CD4-positive, alpha-beta T cell (primary cell): ENCODE measurements at regions not wholly inside any gene's neighbourhood (a gene's known extent, or its start where the extent isn't known, plus 50 kb on each side); places are given as distances from the start of the nearest gene placed in this dataset.

Source experiments
- ATAC-seq: fragments of 200-7000 bp; cut with Tn5 transposase; one replicate; pipeline ENCODE4 v1.10.0; 2022; ENCODE audit warnings: mild to moderate bottlenecking; ENCODE audit not compliant: poor library complexity
- CTCF ChIA-PET: fragments of 350-600 bp; sonication (Branson Sonifier 250); formaldehyde crosslinking; loops from one replicate; lab custom pipeline; 2021; ENCODE audit warnings: antibody characterized with exemption, inconsistent platforms; lab: Charles Lee
- POLR2A ChIA-PET: fragments of 350-600 bp; sonication (Branson Sonifier 250); formaldehyde crosslinking; loops from one replicate; lab custom pipeline; 2021; ENCODE audit warnings: antibody characterized with exemption, inconsistent platforms; lab: Charles Lee
- DNase-seq, 14 experiments: peaks; one replicate each; pipeline ENCODE4 v3.0.0-alpha.2; 2013 to 2020; ENCODE audit warnings: mixed read lengths in 2 of 14
- H3K27ac ChIP-seq, 2 donors: one replicate each; pipeline versions ENCODE4 v1.5.1 to v1.7.0; 2013; ENCODE audit warnings: low read length in 2 of 2, low read depth in 1 of 2, mild to moderate bottlenecking in 1 of 2
- H3K27me3 ChIP-seq, 2 experiments: 1 replicate in 1 of 2; 2 replicates in 1 of 2; pipeline versions ENCODE4 v1.6.1 to v1.7.0; 2013; ENCODE audit warnings: low read length in 2 of 2, control low read depth in 1 of 2, mild to moderate bottlenecking in 1 of 2, moderate library complexity in 1 of 2; ENCODE audit not compliant: insufficient read depth in 2 of 2, control insufficient read depth in 1 of 2
- H3K36me3 ChIP-seq: one replicate; pipeline ENCODE4 v1.6.1; 2013; ENCODE audit warnings: low read length, control low read depth; ENCODE audit not compliant: insufficient read depth
- H3K4me1 ChIP-seq: one replicate; pipeline ENCODE4 v1.6.1; 2013; ENCODE audit warnings: low read length, control low read depth; ENCODE audit not compliant: insufficient read depth
- H3K4me3 ChIP-seq: one replicate; pipeline ENCODE4 v1.5.1; 2013; ENCODE audit warnings: mild to moderate bottlenecking, low read length, moderate library complexity
- H3K9me3 ChIP-seq, 2 experiments: 1 replicate in 1 of 2; 2 replicates in 1 of 2; pipeline versions ENCODE4 v1.6.1 to v1.7.0; 2013; ENCODE audit warnings: low read length in 2 of 2, mild to moderate bottlenecking in 2 of 2, control low read depth in 1 of 2, moderate library complexity in 1 of 2; ENCODE audit not compliant: control insufficient read depth in 1 of 2, insufficient read depth in 1 of 2
- H3K27ac Mint-ChIP-seq: one replicate; pipeline ENCODE4 v1.8.0; 2020; ENCODE audit warnings: mixed read lengths
- H3K27me3 Mint-ChIP-seq: one replicate; pipeline ENCODE4 v1.8.0; 2021; ENCODE audit warnings: mixed read lengths
- H3K36me3 Mint-ChIP-seq: one replicate; pipeline ENCODE4 v1.8.0; 2021; ENCODE audit warnings: low read depth, mixed read lengths
- H3K4me1 Mint-ChIP-seq: one replicate; pipeline ENCODE4 v1.8.0; 2021; ENCODE audit warnings: low read depth, mixed read lengths
- H3K4me3 Mint-ChIP-seq: one replicate; pipeline ENCODE4 v1.8.0; 2020; ENCODE audit warnings: mild to moderate bottlenecking, mixed read lengths
- H3K9me3 Mint-ChIP-seq: one replicate; pipeline ENCODE4 v1.8.0; 2020; ENCODE audit warnings: mixed read lengths
- CTCF ChIP-seq: fragments of 200-600 bp; IDR thresholded peaks from one replicate; pipeline ENCODE4 v1.8.0; 2022; ENCODE audit warnings: antibody characterized with exemption, mild to moderate bottlenecking
- intact Hi-C, 2 experiments: fragments of 100-400 bp; cut with DNase I in 1 of 2; cut with micrococcal nuclease in 1 of 2; formaldehyde crosslinking; loops; one replicate each; pipeline versions ENCODE4 v1.15.1 to v1.9.0; 2023 to 2025; cut with DNase I, micrococcal nuclease

DNA sequence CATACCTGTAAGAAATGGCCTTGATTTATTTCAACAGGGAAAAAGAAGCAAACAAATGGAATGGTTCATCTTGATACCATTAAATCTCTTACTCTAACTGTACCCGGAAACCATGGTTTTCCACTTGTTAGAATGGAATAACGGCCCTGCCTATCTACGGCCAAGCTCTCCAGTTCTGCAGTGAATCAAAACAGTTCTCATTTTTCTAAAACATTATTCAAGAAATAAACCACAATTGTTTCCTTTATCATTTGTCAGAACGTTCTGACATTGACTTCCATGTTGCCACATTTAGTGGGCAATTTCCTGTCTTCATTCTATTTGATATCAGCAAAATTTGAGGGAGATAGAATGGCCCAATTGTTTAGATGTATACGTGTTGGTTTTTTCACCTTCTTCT, 118.8 kb upstream of the CDH19 start:
- H3K27ac ChIP-seq, result no peak overlapping the region
- Mint-ChIP-seq H3K27ac (no peak overlapping the region), H3K4me1 (no peaks in the 10 kb centered on the region), H3K36me3 (no peaks in the 10 kb centered on the region), H3K4me3 (no peak overlapping the region), H3K27me3 (no peaks in the 10 kb centered on the region), H3K9me3 (no peaks in the 10 kb centered on the region)
- ChIA-PET CTCF (no interaction called here), POLR2A (no interaction called here)
- H3K4me1 ChIP-seq, result no peaks in the 10 kb centered on the region
- no peak for TF ChIP-seq CTCF
- intact Hi-C loops, result no loop called here
- DNase-seq, result no peak
- H3K4me3 ChIP-seq, result no peak overlapping the region
- ATAC-seq, result no peak
- peaks cover 0 to 3% of the 10 kb centered on the region in 2 experiments for H3K9me3 ChIP-seq
- no peaks in the 10 kb centered on the region for H3K27me3 ChIP-seq
- H3K36me3 ChIP-seq, result no peaks in the 10 kb centered on the region

DNA sequence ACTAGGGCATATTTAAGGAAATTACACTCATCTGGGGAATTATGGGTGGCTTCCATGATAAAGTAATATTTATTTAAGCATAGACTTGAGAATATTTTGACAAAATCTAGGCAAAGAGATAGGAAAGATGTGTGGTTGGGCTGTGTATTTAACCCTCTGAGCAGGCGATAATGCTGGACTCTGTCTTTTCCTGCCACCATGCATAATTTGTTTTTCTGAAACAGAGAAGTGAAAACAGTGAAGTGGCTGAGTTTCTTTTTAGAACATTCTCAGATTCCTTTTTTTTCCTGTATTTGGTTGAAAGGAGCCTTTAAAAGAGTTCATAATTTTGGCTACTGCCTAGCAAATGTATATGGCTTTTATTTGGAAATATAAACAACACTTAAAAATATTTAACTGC, 104.8 kb upstream of the CDH19 start:
- POLR2A ChIA-PET, result no interaction called here
- H3K9me3 ChIP-seq, result no peaks in the 10 kb centered on the region
- no peak overlapping the region for H3K27ac ChIP-seq
- no peak for TF ChIP-seq CTCF
- DNase-seq, result no peak
- Mint-ChIP-seq H3K4me1 (no peaks in the 10 kb centered on the region), H3K36me3 (no peaks in the 10 kb centered on the region), H3K9me3 (peaks cover 2% of the 10 kb centered on the region), H3K27me3 (no peaks in the 10 kb centered on the region), H3K4me3 (no peak overlapping the region), H3K27ac (no peak overlapping the region)
- CTCF ChIA-PET, result no interaction called here
- H3K27me3 ChIP-seq, result no peaks in the 10 kb centered on the region
- H3K36me3 ChIP-seq, result no peaks in the 10 kb centered on the region
- no peak for ATAC-seq
- H3K4me1 ChIP-seq, result no peaks in the 10 kb centered on the region
- H3K4me3 ChIP-seq, result no peak overlapping the region
- intact Hi-C loops, result no loop called here

DNA sequence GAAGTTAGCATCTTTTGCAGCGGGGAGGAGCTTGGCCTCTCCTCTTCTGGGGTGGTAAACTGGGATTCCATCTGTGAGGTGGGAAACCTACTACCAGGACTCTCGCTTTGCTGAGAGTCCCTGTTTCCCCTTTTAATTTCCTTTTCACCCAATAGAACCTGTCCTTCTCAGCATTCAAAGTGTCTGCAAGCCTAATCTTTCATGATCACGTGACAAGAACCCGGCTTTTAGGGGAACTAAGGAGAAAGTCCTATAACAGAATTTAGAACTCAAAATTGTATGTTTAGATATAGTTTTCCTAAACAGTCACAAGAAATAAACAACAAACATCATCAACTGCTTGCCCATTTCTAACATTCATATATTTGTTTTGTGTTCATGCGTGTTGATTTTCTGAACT, 103.6 kb upstream of the CDH19 start:
- Mint-ChIP-seq H3K36me3 (no peaks in the 10 kb centered on the region), H3K27me3 (no peaks in the 10 kb centered on the region), H3K9me3 (peaks cover 2% of the 10 kb centered on the region), H3K4me1 (no peaks in the 10 kb centered on the region), H3K27ac (no peak overlapping the region), H3K4me3 (no peak overlapping the region)
- Histone ChIP-seq H3K27ac (no peak overlapping the region), H3K4me3 (no peak overlapping the region), H3K4me1 (no peaks in the 10 kb centered on the region), H3K36me3 (no peaks in the 10 kb centered on the region), H3K9me3 (no peaks in the 10 kb centered on the region), H3K27me3 (no peaks in the 10 kb centered on the region)
- no peak for TF ChIP-seq CTCF
- ChIA-PET CTCF (no interaction called here), POLR2A (no interaction called here)
- intact Hi-C loops, result no loop called here
- DNase-seq (no peak), ATAC-seq (no peak)
